CD14-positive monocyte (primary cell): ENCODE measurements at regions not wholly inside any gene's neighbourhood (a gene's known extent, or its start where the extent isn't known, plus 50 kb on each side); places are given as distances from the start of the nearest gene placed in this dataset.
"Not testable (repeated sequence)": the region's sequence is repeated elsewhere in the genome, so short reads cannot be mapped to it uniquely, and the experiment has no call there.

Source experiments
- DNase-seq, 3 donors: peaks; one replicate each; pipeline ENCODE4 v3.0.0-alpha.2; 2011 to 2022
- H2AFZ ChIP-seq: 2 replicates; pipeline ENCODE4 v1.6.0; 2012; ENCODE audit warnings: mild to moderate bottlenecking, low read depth, low read length, inconsistent platforms; ENCODE audit not compliant: insufficient read depth, poor library complexity, severe bottlenecking
- H3K27ac ChIP-seq, 2 donors: 1 replicate in 1 of 2; 2 replicates in 1 of 2; pipeline ENCODE4 v1.5.1; 2012 to 2013; ENCODE audit warnings: low read length in 2 of 2, control low read depth in 1 of 2, inconsistent platforms in 1 of 2, low read depth in 1 of 2, mild to moderate bottlenecking in 1 of 2
- H3K27me3 ChIP-seq, 2 donors: one replicate each; pipeline versions ENCODE4 v1.6.0 to v1.6.1; 2011 to 2013; ENCODE audit warnings: low read length in 2 of 2; ENCODE audit not compliant: control insufficient read depth in 2 of 2, insufficient read depth in 2 of 2
- H3K36me3 ChIP-seq, 2 donors: replicated peaks in 1 of 2; 1 replicate in 1 of 2; 2 replicates in 1 of 2; pipeline versions ENCODE4 v1.5.1 to v1.6.1; 2012 to 2013; ENCODE audit warnings: low read length in 2 of 2, control low read depth in 1 of 2, inconsistent platforms in 1 of 2, mild to moderate bottlenecking in 1 of 2; ENCODE audit not compliant: insufficient read depth in 2 of 2, control insufficient read depth in 1 of 2
- H3K4me1 ChIP-seq, 2 donors: 1 replicate in 1 of 2; 2 replicates in 1 of 2; pipeline versions ENCODE4 v1.5.1 to v1.6.1; 2012 to 2013; ENCODE audit warnings: low read length in 2 of 2, control low read depth in 1 of 2, inconsistent platforms in 1 of 2, mild to moderate bottlenecking in 1 of 2, moderate library complexity in 1 of 2; ENCODE audit not compliant: insufficient read depth in 2 of 2, control insufficient read depth in 1 of 2
- H3K4me2 ChIP-seq: replicated peaks from 2 replicates; pipeline ENCODE3; 2012; ENCODE audit warnings: low read length, moderate library complexity, mild to moderate bottlenecking; ENCODE audit not compliant: poor library complexity, severe bottlenecking; ENCODE audit errors: extremely low read depth
- H3K4me3 ChIP-seq, 3 experiments: fragments of 200-600 bp in 1 of 3; sonication (generic) in 1 of 3; replicated peaks in 1 of 3; 1 replicate in 2 of 3; 2 replicates in 1 of 3; pipeline ENCODE4 v1.5.1; 2011 to 2013; ENCODE audit warnings: low read length in 3 of 3, mild to moderate bottlenecking in 3 of 3, control low read depth in 2 of 3, low read depth in 2 of 3, inconsistent platforms in 1 of 3, moderate library complexity in 1 of 3
- H3K79me2 ChIP-seq: 2 replicates; pipeline ENCODE4 v1.6.0; 2012; ENCODE audit warnings: mild to moderate bottlenecking, control low read depth, inconsistent platforms, low read length, moderate library complexity; ENCODE audit not compliant: insufficient read depth
- H3K9ac ChIP-seq: 2 replicates; pipeline ENCODE4 v1.6.0; 2017; ENCODE audit warnings: low read length, mild to moderate bottlenecking; ENCODE audit not compliant: insufficient read depth, poor library complexity, severe bottlenecking
- H3K9me3 ChIP-seq, 2 donors: replicated peaks in 1 of 2; 1 replicate in 1 of 2; 2 replicates in 1 of 2; pipeline versions ENCODE4 v1.5.1 to v1.6.1; 2012 to 2013; ENCODE audit warnings: low read length in 2 of 2, control low read depth in 1 of 2; ENCODE audit not compliant: control insufficient read depth in 1 of 2, insufficient read depth in 1 of 2
- H4K20me1 ChIP-seq: 2 replicates; pipeline ENCODE4 v1.6.0; 2012; ENCODE audit warnings: mild to moderate bottlenecking, low read length, control low read depth, moderate library complexity; ENCODE audit not compliant: insufficient read depth
- H3K27ac Mint-ChIP-seq, 7 donors: one replicate each; pipeline ENCODE4 v1.8.0; 2020; ENCODE audit warnings: mild to moderate bottlenecking in 7 of 7, mixed read lengths in 7 of 7, moderate library complexity in 6 of 7, inconsistent platforms in 2 of 7
- H3K27me3 Mint-ChIP-seq, 3 donors: one replicate each; pipeline ENCODE4 v1.8.0; 2021 to 2022; ENCODE audit warnings: low read depth in 3 of 3, mild to moderate bottlenecking in 3 of 3, mixed read lengths in 3 of 3, moderate library complexity in 3 of 3, inconsistent platforms in 1 of 3
- H3K36me3 Mint-ChIP-seq, 2 donors: one replicate each; pipeline ENCODE4 v1.8.0; 2020; ENCODE audit warnings: mixed read lengths in 2 of 2, inconsistent platforms in 1 of 2, mild to moderate bottlenecking in 1 of 2
- H3K4me1 Mint-ChIP-seq: one replicate; pipeline ENCODE4 v1.8.0; 2020; ENCODE audit warnings: mild to moderate bottlenecking, mixed read lengths
- H3K4me3 Mint-ChIP-seq, 2 donors: one replicate each; pipeline ENCODE4 v1.8.0; 2020; ENCODE audit warnings: mild to moderate bottlenecking in 2 of 2, mixed read lengths in 2 of 2, moderate library complexity in 1 of 2
- H3K9me3 Mint-ChIP-seq, 7 donors: one replicate each; pipeline ENCODE4 v1.8.0; 2020 to 2022; ENCODE audit warnings: mixed read lengths in 7 of 7, mild to moderate bottlenecking in 6 of 7, moderate library complexity in 6 of 7, inconsistent platforms in 2 of 7
- WGBS: methylation state at CpG from one replicate; pipeline ENCODE4 v1.1.5; 2013; ENCODE audit warnings: missing lambda C conversion rate; ENCODE audit not compliant: insufficient coverage; 5-methylcytosine and 5-hydroxymethylcytosine counted together
- intact Hi-C, 2 donors: fragments of 100-400 bp; cut with micrococcal nuclease; formaldehyde crosslinking; loops; one replicate each; pipeline versions ENCODE4 v1.15.0 to v1.15.1; 2023
- TF ChIP-seq, protein P1 (sequence below): fragments of 200-600 bp; IDR thresholded peaks from one replicate; pipeline ENCODE4 v1.8.0; 2022; ENCODE audit warnings: antibody characterized with exemption, mild to moderate bottlenecking

DNA sequence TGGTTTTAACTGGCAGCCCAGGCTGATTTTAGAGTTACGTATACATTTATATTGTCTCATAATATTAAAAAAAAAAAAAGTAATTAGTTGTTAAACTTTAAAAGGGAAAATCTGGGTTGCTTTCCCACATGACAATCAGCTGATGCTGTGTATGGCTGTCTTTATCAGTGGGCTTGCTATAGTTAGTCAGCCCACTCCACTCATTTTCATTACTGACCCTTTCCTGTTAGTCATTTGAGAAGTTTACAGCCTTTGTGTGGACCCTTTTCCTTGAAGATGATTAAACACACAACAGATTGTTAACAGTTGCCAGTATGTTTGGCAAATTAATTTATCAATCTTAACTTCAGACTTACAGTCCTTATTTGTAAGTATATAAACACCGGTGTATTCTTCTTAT lies 164.5 kb upstream of the AGR3 start:
- H4K20me1 ChIP-seq: no peaks in the 10 kb centered on the region
- no peaks in the 10 kb centered on the region for H3K9me3 ChIP-seq
- no peak overlapping the region for H3K4me3 Mint-ChIP-seq
- H3K9me3 Mint-ChIP-seq: peaks cover 0 to 2% (median 0%) of the 10 kb centered on the region in 7 donors
- no peaks in the 10 kb centered on the region for H3K36me3 ChIP-seq
- TF ChIP-seq, protein P1, sequence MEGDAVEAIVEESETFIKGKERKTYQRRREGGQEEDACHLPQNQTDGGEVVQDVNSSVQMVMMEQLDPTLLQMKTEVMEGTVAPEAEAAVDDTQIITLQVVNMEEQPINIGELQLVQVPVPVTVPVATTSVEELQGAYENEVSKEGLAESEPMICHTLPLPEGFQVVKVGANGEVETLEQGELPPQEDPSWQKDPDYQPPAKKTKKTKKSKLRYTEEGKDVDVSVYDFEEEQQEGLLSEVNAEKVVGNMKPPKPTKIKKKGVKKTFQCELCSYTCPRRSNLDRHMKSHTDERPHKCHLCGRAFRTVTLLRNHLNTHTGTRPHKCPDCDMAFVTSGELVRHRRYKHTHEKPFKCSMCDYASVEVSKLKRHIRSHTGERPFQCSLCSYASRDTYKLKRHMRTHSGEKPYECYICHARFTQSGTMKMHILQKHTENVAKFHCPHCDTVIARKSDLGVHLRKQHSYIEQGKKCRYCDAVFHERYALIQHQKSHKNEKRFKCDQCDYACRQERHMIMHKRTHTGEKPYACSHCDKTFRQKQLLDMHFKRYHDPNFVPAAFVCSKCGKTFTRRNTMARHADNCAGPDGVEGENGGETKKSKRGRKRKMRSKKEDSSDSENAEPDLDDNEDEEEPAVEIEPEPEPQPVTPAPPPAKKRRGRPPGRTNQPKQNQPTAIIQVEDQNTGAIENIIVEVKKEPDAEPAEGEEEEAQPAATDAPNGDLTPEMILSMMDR: no peak
- H3K36me3 Mint-ChIP-seq: no peaks in the 10 kb centered on the region
- H3K4me1 Mint-ChIP-seq: peaks cover 34% of the 10 kb centered on the region
- no peaks in the 10 kb centered on the region for H3K27me3 ChIP-seq
- DNase-seq: no peak
- H3K9ac ChIP-seq: no peak overlapping the region
- peaks cover 0 to 3% (median 0%) of the 10 kb centered on the region in 3 donors for H3K27me3 Mint-ChIP-seq
- H2AFZ ChIP-seq: no peak overlapping the region
- no CpG with 5 or more reads among the region's 2 CpGs for WGBS
- no peak overlapping the region for H3K4me2 ChIP-seq
- no peaks in the 10 kb centered on the region for H3K79me2 ChIP-seq
- no peak overlapping the region for H3K4me3 ChIP-seq
- no peak overlapping the region for H3K27ac Mint-ChIP-seq
- H3K4me1 ChIP-seq: peaks cover 25 to 37% of the 10 kb centered on the region in 2 donors
- intact Hi-C loops: loop anchor here in 1 of 2 donors (10.0 kb wide), 1 partner anchor 109 kb away; no protein-coding TSS in a partner anchor
- no peak overlapping the region for H3K27ac ChIP-seq

DNA sequence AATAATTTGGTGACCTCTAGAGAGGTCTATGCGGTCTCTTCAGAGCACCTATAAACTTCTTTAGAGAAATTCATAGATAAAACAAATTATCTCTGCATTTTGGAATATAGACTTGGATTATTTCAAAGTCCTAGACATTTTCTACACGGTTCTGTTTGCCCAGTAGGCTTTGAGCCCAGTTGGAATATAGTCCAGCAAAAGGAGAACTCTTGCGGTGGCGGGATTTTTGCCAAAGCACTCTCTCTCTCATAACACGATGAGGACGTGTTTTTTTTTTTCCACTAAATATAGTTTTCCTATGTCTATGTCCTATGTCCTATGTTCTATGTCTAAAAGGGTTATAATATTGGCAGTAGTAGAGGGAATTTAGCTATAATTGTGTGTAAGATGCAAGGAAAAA lies 164.9 kb upstream of the AGR3 start:
- TF ChIP-seq, protein P1: no peak
- H3K27ac ChIP-seq: no peak overlapping the region
- peaks cover 30% of the 10 kb centered on the region for H3K4me1 Mint-ChIP-seq
- no peak overlapping the region for H3K4me2 ChIP-seq
- H3K4me3 Mint-ChIP-seq: no peak overlapping the region
- H3K36me3 ChIP-seq: no peaks in the 10 kb centered on the region
- peaks cover 0 to 2% (median 0%) of the 10 kb centered on the region in 7 donors for H3K9me3 Mint-ChIP-seq
- no peaks in the 10 kb centered on the region for H3K36me3 Mint-ChIP-seq
- H4K20me1 ChIP-seq: no peaks in the 10 kb centered on the region
- 100% methylated on average over 1 of the region's 6 CpGs for WGBS
- no peak for DNase-seq
- no peaks in the 10 kb centered on the region for H3K79me2 ChIP-seq
- H3K27me3 ChIP-seq: no peaks in the 10 kb centered on the region
- no peaks in the 10 kb centered on the region for H3K9me3 ChIP-seq
- peaks cover 21 to 33% of the 10 kb centered on the region in 2 donors for H3K4me1 ChIP-seq
- intact Hi-C loops: loop anchor here in 1 of 2 donors (10.0 kb wide), 1 partner anchor 108 kb away; no protein-coding TSS in a partner anchor
- no peak overlapping the region for H2AFZ ChIP-seq
- H3K4me3 ChIP-seq: no peak overlapping the region
- peaks cover 0 to 3% (median 0%) of the 10 kb centered on the region in 3 donors for H3K27me3 Mint-ChIP-seq
- H3K9ac ChIP-seq: no peak overlapping the region
- no peak overlapping the region for H3K27ac Mint-ChIP-seq

DNA sequence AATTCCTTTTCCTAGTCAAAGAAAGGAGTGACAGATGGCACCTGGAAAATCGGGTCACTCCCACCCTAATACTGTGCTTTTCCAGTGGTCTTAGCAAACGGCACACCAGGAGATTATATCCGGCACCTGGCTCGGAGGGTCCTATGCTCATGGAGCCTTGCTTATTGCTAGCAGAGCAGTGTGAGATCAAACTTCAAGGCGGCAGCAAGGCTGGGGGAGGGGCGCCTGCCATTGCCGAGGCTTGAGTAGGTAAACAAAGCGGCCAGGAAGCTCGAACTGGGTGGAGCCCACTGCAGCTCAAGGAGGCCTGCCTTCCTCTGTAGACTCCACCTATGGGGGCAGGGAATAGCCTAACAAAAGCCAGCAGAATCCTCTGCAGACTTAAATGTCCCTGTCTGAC lies 171.4 kb upstream of the AGR3 start:
- 96% methylated on average over 7 of the region's 9 CpGs for WGBS
- H3K4me1 ChIP-seq: peaks cover 7 to 14% of the 10 kb centered on the region in 2 donors
- H3K36me3 Mint-ChIP-seq, H3K4me3 ChIP-seq, H3K27ac ChIP-seq, intact Hi-C loops, H3K9me3 ChIP-seq, H4K20me1 ChIP-seq, H3K79me2 ChIP-seq, H3K27me3 Mint-ChIP-seq, H3K27me3 ChIP-seq, H2AFZ ChIP-seq, H3K27ac Mint-ChIP-seq, H3K36me3 ChIP-seq, H3K9me3 Mint-ChIP-seq, H3K4me2 ChIP-seq, H3K4me3 Mint-ChIP-seq, H3K9ac ChIP-seq, H3K4me1 Mint-ChIP-seq, DNase-seq: not testable (repeated sequence)
